ENCODE measurements at regions not wholly inside any gene's neighbourhood (a gene's known extent, or its start where the extent isn't known, plus 50 kb on each side); places are given as distances from the start of the nearest gene placed in this dataset.

DNA sequence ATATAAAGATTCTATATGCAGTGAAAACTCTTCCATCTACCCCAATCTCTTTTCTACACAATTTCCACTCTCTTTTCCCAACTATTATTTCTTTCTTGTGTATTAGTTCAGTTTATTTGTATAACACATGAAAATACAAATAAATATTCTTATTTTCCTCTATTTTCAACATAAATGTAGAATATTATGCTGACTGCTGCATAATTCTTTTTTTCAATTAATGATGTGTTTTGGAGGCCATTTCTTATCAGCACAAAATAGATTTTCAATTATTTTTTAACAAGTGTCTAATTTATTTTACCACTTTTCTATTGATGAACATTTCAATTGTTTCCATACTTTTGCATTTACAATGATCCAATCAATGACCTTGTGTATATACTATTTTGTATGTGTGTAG, 557.7 kb upstream of the NR3C2 start:
- TF ChIP-seq, protein P1, sequence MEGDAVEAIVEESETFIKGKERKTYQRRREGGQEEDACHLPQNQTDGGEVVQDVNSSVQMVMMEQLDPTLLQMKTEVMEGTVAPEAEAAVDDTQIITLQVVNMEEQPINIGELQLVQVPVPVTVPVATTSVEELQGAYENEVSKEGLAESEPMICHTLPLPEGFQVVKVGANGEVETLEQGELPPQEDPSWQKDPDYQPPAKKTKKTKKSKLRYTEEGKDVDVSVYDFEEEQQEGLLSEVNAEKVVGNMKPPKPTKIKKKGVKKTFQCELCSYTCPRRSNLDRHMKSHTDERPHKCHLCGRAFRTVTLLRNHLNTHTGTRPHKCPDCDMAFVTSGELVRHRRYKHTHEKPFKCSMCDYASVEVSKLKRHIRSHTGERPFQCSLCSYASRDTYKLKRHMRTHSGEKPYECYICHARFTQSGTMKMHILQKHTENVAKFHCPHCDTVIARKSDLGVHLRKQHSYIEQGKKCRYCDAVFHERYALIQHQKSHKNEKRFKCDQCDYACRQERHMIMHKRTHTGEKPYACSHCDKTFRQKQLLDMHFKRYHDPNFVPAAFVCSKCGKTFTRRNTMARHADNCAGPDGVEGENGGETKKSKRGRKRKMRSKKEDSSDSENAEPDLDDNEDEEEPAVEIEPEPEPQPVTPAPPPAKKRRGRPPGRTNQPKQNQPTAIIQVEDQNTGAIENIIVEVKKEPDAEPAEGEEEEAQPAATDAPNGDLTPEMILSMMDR (optimal IDR thresholded peaks at IDR 0.05 in 1 of 3, IDR thresholded peaks at IDR 0.05 in 1 of 3, conservative IDR thresholded peaks at IDR 0.05 in 1 of 3; ENCODE audit: extremely low read depth in 1 of 3, insufficient read depth in 2 of 3, low read length in 3 of 3), result no peak
- no peak for TF ChIP-seq EZH2 (IDR thresholded peaks at IDR 0.05; ENCODE audit: low read length)
